ENCODE measurements at regions not wholly inside any gene's neighbourhood (a gene's known extent, or its start where the extent isn't known, plus 50 kb on each side); places are given as distances from the start of the nearest gene placed in this dataset.

GRCh38 chr4:113835005-113835404, 73.5 kb upstream of the CAMK2D start:
- TF ChIP-seq RFX5 (IDR thresholded peaks at IDR 0.05): no peak
- no peak for TF ChIP-seq ZC3H11A (IDR thresholded peaks at IDR 0.05)
- TF ChIP-seq ATOH8 (CRISPR knock-in tag; IDR thresholded peaks at IDR 0.05; ENCODE audit: low read depth): no peak
- TF ChIP-seq TP53 (CRISPR knock-in tag; IDR thresholded peaks at IDR 0.05): no peak
- no peak for TF ChIP-seq POLR2AphosphoS2 (conservative IDR thresholded peaks at IDR 0.05; ENCODE audit: low read length)
- no peak overlapping the region for H3K4me3 ChIP-seq
- peaks cover 10% of the 10 kb centered on the region for H3K4me1 ChIP-seq
- no peak overlapping the region for H3K4me2 ChIP-seq
- ChIA-PET CTCF (no interaction called here), POLR2A (no interaction called here)
- no peak overlapping the region for H3K27ac ChIP-seq
- ATAC-seq (no peak), DNase-seq (ENCODE audit: low read depth in 1 of 2, low spot score in 1 of 2) (no peak), FAIRE-seq (no peak)
- WGBS (ENCODE audit: missing lambda C conversion rate): 88% methylated on average over 1 of the region's 1 CpG
- H3K9me3 ChIP-seq: no peaks in the 10 kb centered on the region

- TF ChIP-seq GATA3 (IDR thresholded peaks at IDR 0.05; ENCODE audit: borderline replicate concordance) (no peak), REST (IDR thresholded peaks at IDR 0.05) (no peak), ATOH8 (CRISPR knock-in tag; IDR thresholded peaks at IDR 0.05; ENCODE audit: low read depth) (no peak), USF2 (IDR thresholded peaks at IDR 0.05) (no peak), MYC (IDR thresholded peaks at IDR 0.05; ENCODE audit: borderline replicate concordance, low read length) (no peak), NR3C1 (IDR thresholded peaks at IDR 0.05) (no peak), HDAC2 (IDR thresholded peaks at IDR 0.05) (no peak), FOSL2 (IDR thresholded peaks at IDR 0.05) (no peak), FOSL2 (CRISPR knock-in tag; IDR thresholded peaks at IDR 0.05) (no peak), ZSCAN20 (CRISPR knock-in tag; IDR thresholded peaks at IDR 0.05) (no peak), BHLHE40 (IDR thresholded peaks at IDR 0.05; ENCODE audit: low read depth, low read length) (no peak)
- Histone ChIP-seq H3K4me3 (no peak overlapping the region), H3K4me1 (peaks cover 10% of the 10 kb centered on the region), H3K27ac (no peak overlapping the region), H3K4me2 (no peak overlapping the region), H3K9me3 (no peaks in the 10 kb centered on the region)
- ChIA-PET POLR2A (no interaction called here), CTCF (no interaction called here)
- ATAC-seq (no peak), DNase-seq (ENCODE audit: low read depth in 1 of 2, low spot score in 1 of 2) (no peak), FAIRE-seq (no peak)
- WGBS (ENCODE audit: missing lambda C conversion rate): 86% methylated on average over 3 of the region's 3 CpGs
These were observed 72.8 kb upstream of the CAMK2D start for GRCh38 chr4:113834298-113834697.

GRCh38 chr4:113832803-113833202, 71.3 kb upstream of the CAMK2D start:
- Histone ChIP-seq H3K9me3 (no peaks in the 10 kb centered on the region), H3K27ac (no peak overlapping the region), H3K4me2 (no peak overlapping the region), H3K4me3 (no peak overlapping the region), H3K4me1 (peaks cover 9% of the 10 kb centered on the region)
- no peak for FAIRE-seq
- ChIA-PET CTCF (interaction anchor here (1.4 kb wide), 1 partner anchor 438 kb away, joined by 3 read pairs; no protein-coding TSS in a partner anchor), POLR2A (no interaction called here)
- ATAC-seq: no peak
- WGBS (ENCODE audit: missing lambda C conversion rate): 69% methylated on average over 4 of the region's 4 CpGs
- no peak for DNase-seq (ENCODE audit: low read depth in 1 of 2, low spot score in 1 of 2)
- TF ChIP-seq NFE2L2 (conservative IDR thresholded peaks at IDR 0.05; ENCODE audit: low read length): no peak
- no peak for TF ChIP-seq KDM5A (IDR thresholded peaks at IDR 0.05)
- TF ChIP-seq FOXS1 (CRISPR knock-in tag; IDR thresholded peaks at IDR 0.05): no peak
- no peak for TF ChIP-seq ZSCAN20 (CRISPR knock-in tag; IDR thresholded peaks at IDR 0.05)
- no peak for TF ChIP-seq ZNF302 (CRISPR knock-in tag; IDR thresholded peaks at IDR 0.05)
- no peak for TF ChIP-seq SMC3 (IDR thresholded peaks at IDR 0.05)
